ENCODE measurements at regions not wholly inside any gene's neighbourhood (a gene's known extent, or its start where the extent isn't known, plus 50 kb on each side); places are given as distances from the start of the nearest gene placed in this dataset.
"Not testable (repeated sequence)": the region's sequence is repeated elsewhere in the genome, so short reads cannot be mapped to it uniquely, and the experiment has no call there.

- Histone ChIP-seq H3K4me1 (ENCODE audit: control insufficient read depth, insufficient read depth, low read length) (no peaks in the 10 kb centered on the region), H3K9me3 (ENCODE audit: control insufficient read depth, insufficient read depth, low read length) (no peaks in the 10 kb centered on the region), H3K4me3 (ENCODE audit: low read length) (no peak overlapping the region), H3K27ac (ENCODE audit: low read length) (no peak overlapping the region), H3K27me3 (ENCODE audit: control insufficient read depth, insufficient read depth, low read length) (no peaks in the 10 kb centered on the region), H3K36me3 (ENCODE audit: control insufficient read depth, insufficient read depth, low read length) (no peaks in the 10 kb centered on the region)
- Mint-ChIP-seq H3K27me3 (ENCODE audit: low read depth in 2 of 2) (peaks cover 0 to 6% of the 10 kb centered on the region in 2 donors), H3K36me3 (no peaks in the 10 kb centered on the region), H3K27ac (no peak overlapping the region), H3K4me3 (no peak overlapping the region), H3K9me3 (no peaks in the 10 kb centered on the region), H3K4me1 (no peaks in the 10 kb centered on the region)
- no peak for TF ChIP-seq CTCF (IDR thresholded peaks at IDR 0.05)
- intact Hi-C loops (cut with micrococcal nuclease): no loop called here
- DNase-seq (no peak), ATAC-seq (no peak)
- 100% methylated on average over 4 of the region's 8 CpGs for WGBS (ENCODE audit: insufficient coverage)
Measured at GRCh38 chr7:69388452-69389137, 209.7 kb upstream of the AUTS2 start.

GRCh38 chr7:69389216-69389615 is 209.1 kb upstream of the AUTS2 start:
- Mint-ChIP-seq H3K27me3 (ENCODE audit: low read depth in 2 of 2) (peaks cover 0 to 6% of the 10 kb centered on the region in 2 donors), H3K4me1 (no peaks in the 10 kb centered on the region), H3K36me3 (no peaks in the 10 kb centered on the region), H3K4me3 (no peak overlapping the region), H3K9me3 (no peaks in the 10 kb centered on the region), H3K27ac (no peak overlapping the region)
- Histone ChIP-seq H3K4me3 (ENCODE audit: low read length) (no peak overlapping the region), H3K4me1 (ENCODE audit: control insufficient read depth, insufficient read depth, low read length) (no peaks in the 10 kb centered on the region), H3K27me3 (ENCODE audit: control insufficient read depth, insufficient read depth, low read length) (no peaks in the 10 kb centered on the region), H3K36me3 (ENCODE audit: control insufficient read depth, insufficient read depth, low read length) (no peaks in the 10 kb centered on the region), H3K27ac (ENCODE audit: low read length) (no peak overlapping the region), H3K9me3 (ENCODE audit: control insufficient read depth, insufficient read depth, low read length) (no peaks in the 10 kb centered on the region)
- no peak for DNase-seq
- TF ChIP-seq CTCF (IDR thresholded peaks at IDR 0.05): no peak
- WGBS (ENCODE audit: insufficient coverage): 64% methylated on average over 4 of the region's 4 CpGs
- no peak for ATAC-seq
- intact Hi-C loops (cut with micrococcal nuclease): no loop called here

- H3K27ac ChIP-seq (ENCODE audit: low read length); ATAC-seq; H3K9me3 Mint-ChIP-seq; H3K4me3 ChIP-seq (ENCODE audit: low read length); H3K9me3 ChIP-seq (ENCODE audit: control insufficient read depth, insufficient read depth, low read length); intact Hi-C loops (cut with micrococcal nuclease); H3K36me3 ChIP-seq (ENCODE audit: control insufficient read depth, insufficient read depth, low read length); H3K27me3 ChIP-seq (ENCODE audit: control insufficient read depth, insufficient read depth, low read length); H3K36me3 Mint-ChIP-seq; H3K4me3 Mint-ChIP-seq; H3K4me1 ChIP-seq (ENCODE audit: control insufficient read depth, insufficient read depth, low read length); H3K27me3 Mint-ChIP-seq (ENCODE audit: low read depth in 2 of 2); H3K4me1 Mint-ChIP-seq; DNase-seq; H3K27ac Mint-ChIP-seq: not testable (repeated sequence)
- 92% methylated on average over 30 of the region's 30 CpGs for WGBS (ENCODE audit: insufficient coverage)
Measured at GRCh38 chr7:69393912-69394311, 204.4 kb upstream of the AUTS2 start.

GRCh38 chr7:69395061-69395714 is 203.1 kb upstream of the AUTS2 start:
- H3K36me3 Mint-ChIP-seq: no peaks in the 10 kb centered on the region
- H3K27ac ChIP-seq (ENCODE audit: low read length): no peak overlapping the region
- no peak overlapping the region for H3K27ac Mint-ChIP-seq

More at GRCh38 chr7:69395061-69395714, 203.1 kb upstream of the AUTS2 start:
- Histone ChIP-seq H3K36me3 (ENCODE audit: control insufficient read depth, insufficient read depth, low read length) (no peaks in the 10 kb centered on the region), H3K4me1 (ENCODE audit: control insufficient read depth, insufficient read depth, low read length) (no peaks in the 10 kb centered on the region), H3K4me3 (ENCODE audit: low read length) (no peak overlapping the region), H3K27me3 (ENCODE audit: control insufficient read depth, insufficient read depth, low read length) (no peaks in the 10 kb centered on the region), H3K9me3 (ENCODE audit: control insufficient read depth, insufficient read depth, low read length) (no peaks in the 10 kb centered on the region)
- Mint-ChIP-seq H3K27me3 (ENCODE audit: low read depth in 2 of 2) (peaks cover 0 to 6% of the 10 kb centered on the region in 2 donors), H3K4me3 (no peak overlapping the region), H3K4me1 (no peaks in the 10 kb centered on the region), H3K9me3 (no peaks in the 10 kb centered on the region)
- no peak for ATAC-seq
- no peak for TF ChIP-seq CTCF (IDR thresholded peaks at IDR 0.05)
- DNase-seq: no peak
- intact Hi-C loops (cut with micrococcal nuclease): no loop called here
- WGBS (ENCODE audit: insufficient coverage): 76% methylated on average over 8 of the region's 8 CpGs

Data from natural killer cell (primary cell).